ENCODE measurements at regions not wholly inside any gene's neighbourhood (a gene's known extent, or its start where the extent isn't known, plus 50 kb on each side); places are given as distances from the start of the nearest gene placed in this dataset.

- ChIA-PET POLR2A (no interaction called here), CTCF (no interaction called here)
- no peak overlapping the region for H3K9ac ChIP-seq (ENCODE audit: low read length)
- no peaks in the 10 kb centered on the region for H3K27me3 Mint-ChIP-seq
- H3K9me3 Mint-ChIP-seq (ENCODE audit: insufficient read depth): no peaks in the 10 kb centered on the region
- intact Hi-C loops (cut with micrococcal nuclease): no loop called here
- H2AFZ ChIP-seq (ENCODE audit: insufficient read depth, low read depth, low read length, poor library complexity, severe bottlenecking): no peak overlapping the region
- H3K4me3 ChIP-seq (ENCODE audit: control extremely low read depth in 1 of 5, extremely low read depth in 1 of 5, insufficient read depth in 1 of 5, low read depth in 2 of 5, low read length in 4 of 5): no peak overlapping the region
- H3K4me2 ChIP-seq (replicated peaks; ENCODE audit: low read depth, low read length, poor library complexity, severe bottlenecking): no peak overlapping the region
- no peaks in the 10 kb centered on the region for H3K36me3 ChIP-seq (replicated peaks in 1 of 2; ENCODE audit: control extremely low read depth in 1 of 2, control insufficient read depth in 1 of 2, extremely low read depth in 1 of 2, insufficient read depth in 2 of 2, low read length in 1 of 2)
- no peaks in the 10 kb centered on the region for H3K79me2 ChIP-seq (ENCODE audit: control insufficient read depth, insufficient read depth, low read length)
- H3K27ac ChIP-seq (ENCODE audit: low read length in 2 of 2): no peak overlapping the region
- no peak overlapping the region for H3K4me3 Mint-ChIP-seq
- ATAC-seq (ENCODE audit: low read depth): no peak
- H3K4me1 Mint-ChIP-seq: no peaks in the 10 kb centered on the region
- H3K27me3 ChIP-seq (replicated peaks in 1 of 4; ENCODE audit: control extremely low read depth in 1 of 4, control insufficient read depth in 3 of 4, insufficient read depth in 4 of 4, low read length in 3 of 4): no peaks in the 10 kb centered on the region
- H3K27ac Mint-ChIP-seq: no peak overlapping the region
- WGBS (ENCODE audit: insufficient coverage): 50% methylated on average over 1 of the region's 3 CpGs
- H4K20me1 ChIP-seq (ENCODE audit: control insufficient read depth, insufficient read depth, low read length, poor library complexity, severe bottlenecking): no peaks in the 10 kb centered on the region
- no peak for DNase-seq
- TF ChIP-seq EZH2 (IDR thresholded peaks at IDR 0.05; ENCODE audit: borderline replicate concordance, insufficient read depth, low read depth, low read length, poor library complexity, severe bottlenecking) (no peak), CTCF (IDR thresholded peaks at IDR 0.05) (no peak)
- no peaks in the 10 kb centered on the region for H3K4me1 ChIP-seq (ENCODE audit: control insufficient read depth in 2 of 2, insufficient read depth in 2 of 2, low read length in 2 of 2)
- H3K9me3 ChIP-seq (ENCODE audit: control extremely low read depth in 1 of 3, control insufficient read depth in 2 of 3, insufficient read depth in 1 of 3, low read length in 2 of 3): peaks cover 0 to 6% (median 0%) of the 10 kb centered on the region in 3 donors
Observed at GRCh38 chr3:109432833-109433232, 95.5 kb upstream of the DPPA4 start.

- H3K36me3 ChIP-seq (replicated peaks in 1 of 2; ENCODE audit: control extremely low read depth in 1 of 2, control insufficient read depth in 1 of 2, extremely low read depth in 1 of 2, insufficient read depth in 2 of 2, low read length in 1 of 2): no peaks in the 10 kb centered on the region
- no peak overlapping the region for H3K4me2 ChIP-seq (replicated peaks; ENCODE audit: low read depth, low read length, poor library complexity, severe bottlenecking)
- Mint-ChIP-seq H3K27ac (no peak overlapping the region), H3K9me3 (ENCODE audit: insufficient read depth) (peaks cover 2% of the 10 kb centered on the region), H3K4me1 (no peaks in the 10 kb centered on the region), H3K4me3 (no peak overlapping the region), H3K27me3 (no peaks in the 10 kb centered on the region)
- no peak overlapping the region for H3K27ac ChIP-seq (ENCODE audit: low read length in 2 of 2)
- H3K9me3 ChIP-seq (ENCODE audit: control extremely low read depth in 1 of 3, control insufficient read depth in 2 of 3, insufficient read depth in 1 of 3, low read length in 2 of 3): peaks cover 0 to 6% (median 0%) of the 10 kb centered on the region in 3 donors
- H3K27me3 ChIP-seq (replicated peaks in 1 of 4; ENCODE audit: control extremely low read depth in 1 of 4, control insufficient read depth in 3 of 4, insufficient read depth in 4 of 4, low read length in 3 of 4): no peaks in the 10 kb centered on the region
- no peak overlapping the region for H3K9ac ChIP-seq (ENCODE audit: low read length)
- CTCF ChIA-PET: interaction anchor here (0.5 kb wide), 1 partner anchor 20 kb away, joined by 3 read pairs; no protein-coding TSS in a partner anchor
- ATAC-seq (ENCODE audit: low read depth): no peak
- no peaks in the 10 kb centered on the region for H3K79me2 ChIP-seq (ENCODE audit: control insufficient read depth, insufficient read depth, low read length)
- DNase-seq: no peak
- no peak for TF ChIP-seq CTCF (IDR thresholded peaks at IDR 0.05)
- no peak for TF ChIP-seq EZH2 (IDR thresholded peaks at IDR 0.05; ENCODE audit: borderline replicate concordance, insufficient read depth, low read depth, low read length, poor library complexity, severe bottlenecking)
- H3K4me1 ChIP-seq (ENCODE audit: control insufficient read depth in 2 of 2, insufficient read depth in 2 of 2, low read length in 2 of 2): no peaks in the 10 kb centered on the region
- no peak overlapping the region for H2AFZ ChIP-seq (ENCODE audit: insufficient read depth, low read depth, low read length, poor library complexity, severe bottlenecking)
- 94% methylated on average over 5 of the region's 6 CpGs for WGBS (ENCODE audit: insufficient coverage)
- intact Hi-C loops (cut with micrococcal nuclease): no loop called here
- POLR2A ChIA-PET: no interaction called here
- H4K20me1 ChIP-seq (ENCODE audit: control insufficient read depth, insufficient read depth, low read length, poor library complexity, severe bottlenecking): no peaks in the 10 kb centered on the region
- no peak overlapping the region for H3K4me3 ChIP-seq (ENCODE audit: control extremely low read depth in 1 of 5, extremely low read depth in 1 of 5, insufficient read depth in 1 of 5, low read depth in 2 of 5, low read length in 4 of 5)
Observed at GRCh38 chr3:109430911-109431563, 93.7 kb upstream of the DPPA4 start.

All from B cell (primary cell).